H9 (cell line): ENCODE measurements at regions not wholly inside any gene's neighbourhood (a gene's known extent, or its start where the extent isn't known, plus 50 kb on each side); places are given as distances from the start of the nearest gene placed in this dataset.

Experiments used
- DNase-seq: peaks from one replicate; pipeline ENCODE4 v3.0.0-alpha.2; 2017
- H2AFZ ChIP-seq: one replicate; pipeline ENCODE4 v1.6.1; 2013; ENCODE audit warnings: mild to moderate bottlenecking, low read length, control low read depth, moderate library complexity
- H2AK5ac ChIP-seq: 2 replicates; pipeline ENCODE4 v1.6.1; 2013; ENCODE audit warnings: low read length, control low read depth, mixed read lengths; ENCODE audit not compliant: insufficient read length
- H2BK120ac ChIP-seq: one replicate; pipeline ENCODE4 v1.6.1; 2013; ENCODE audit warnings: low read depth, mild to moderate bottlenecking, low read length, control low read depth, inconsistent platforms; ENCODE audit not compliant: poor library complexity, severe bottlenecking
- H2BK12ac ChIP-seq: 2 replicates; pipeline ENCODE4 v1.6.1; 2013; ENCODE audit warnings: low read length, control low read depth, mixed read lengths, low read depth; ENCODE audit not compliant: insufficient read length
- H2BK15ac ChIP-seq: 2 replicates; pipeline ENCODE4 v1.6.1; 2013; ENCODE audit warnings: low read depth, low read length, control low read depth
- H2BK20ac ChIP-seq: one replicate; pipeline ENCODE4 v1.6.1; 2013; ENCODE audit warnings: low read depth, mild to moderate bottlenecking, low read length, control low read depth, inconsistent platforms; ENCODE audit not compliant: poor library complexity, severe bottlenecking
- H2BK5ac ChIP-seq: 2 replicates; pipeline ENCODE4 v1.6.1; 2013; ENCODE audit warnings: low read length, control low read depth, mixed read lengths; ENCODE audit not compliant: insufficient read length
- H3K14ac ChIP-seq: 2 replicates; pipeline ENCODE4 v1.6.1; 2013; ENCODE audit warnings: low read length, control low read depth; ENCODE audit not compliant: insufficient read depth
- H3K18ac ChIP-seq: 2 replicates; pipeline ENCODE4 v1.6.1; 2013; ENCODE audit warnings: low read depth, mild to moderate bottlenecking, mixed read lengths, low read length, control low read depth; ENCODE audit not compliant: insufficient read length
- H3K23ac ChIP-seq: 2 replicates; pipeline ENCODE4 v1.6.1; 2013; ENCODE audit warnings: low read length, control low read depth, mixed read lengths, low read depth; ENCODE audit not compliant: insufficient read length
- H3K23me2 ChIP-seq: 2 replicates; pipeline ENCODE4 v1.6.1; 2013; ENCODE audit warnings: low read depth, mild to moderate bottlenecking, mixed read lengths, low read length, control low read depth; ENCODE audit not compliant: insufficient read length, poor library complexity, severe bottlenecking
- H3K27ac ChIP-seq: 2 replicates; pipeline ENCODE4 v1.5.1; 2013; ENCODE audit warnings: low read length, control low read depth, mixed read lengths, low read depth; ENCODE audit not compliant: insufficient read length
- H3K27me3 ChIP-seq: 2 replicates; pipeline ENCODE4 v1.6.1; 2013; ENCODE audit warnings: low read length, control low read depth, inconsistent platforms; ENCODE audit not compliant: insufficient read depth
- H3K4ac ChIP-seq: 2 replicates; pipeline ENCODE4 v1.6.1; 2013; ENCODE audit warnings: low read depth, mild to moderate bottlenecking, control low read depth, inconsistent platforms, low read length, moderate library complexity
- H3K4me1 ChIP-seq: 2 replicates; pipeline ENCODE4 v1.6.1; 2013; ENCODE audit warnings: low read length, control low read depth, inconsistent platforms; ENCODE audit not compliant: insufficient read depth
- H3K4me2 ChIP-seq: 2 replicates; pipeline ENCODE4 v1.6.1; 2013; ENCODE audit warnings: low read length, control low read depth, mixed read lengths; ENCODE audit not compliant: insufficient read length, insufficient read depth
- H3K56ac ChIP-seq: 2 replicates; pipeline ENCODE4 v1.6.1; 2013; ENCODE audit warnings: low read depth, mild to moderate bottlenecking, mixed read lengths, low read length, control low read depth; ENCODE audit not compliant: insufficient read length
- H3K79me1 ChIP-seq: 2 replicates; pipeline ENCODE4 v1.6.1; 2013; ENCODE audit warnings: low read depth, mild to moderate bottlenecking, moderate library complexity, low read length, control low read depth, inconsistent platforms; ENCODE audit not compliant: insufficient read depth, poor library complexity, severe bottlenecking
- H3K79me2 ChIP-seq: 2 replicates; pipeline ENCODE4 v1.6.1; 2013; ENCODE audit warnings: low read length, control low read depth, inconsistent platforms; ENCODE audit not compliant: insufficient read depth
- H3K9ac ChIP-seq: 2 replicates; pipeline ENCODE4 v1.6.1; 2013; ENCODE audit warnings: low read length, control low read depth, mixed read lengths; ENCODE audit not compliant: insufficient read length; ENCODE audit errors: extremely low read depth
- H3K9me3 ChIP-seq: one replicate; pipeline ENCODE4 v1.6.1; 2013; ENCODE audit warnings: low read depth, low read length, inconsistent platforms; ENCODE audit not compliant: control insufficient read depth
- H3T11ph ChIP-seq: one replicate; pipeline ENCODE4 v1.6.1; 2013; ENCODE audit warnings: mild to moderate bottlenecking, low read length, control low read depth, inconsistent platforms
- H4K20me1 ChIP-seq: one replicate; pipeline ENCODE4 v1.6.1; 2013; ENCODE audit not compliant: control insufficient read depth, insufficient read length, insufficient read depth
- H4K5ac ChIP-seq: 2 replicates; pipeline ENCODE4 v1.6.1; 2013; ENCODE audit warnings: low read depth, mild to moderate bottlenecking, mixed read lengths, low read length, control low read depth; ENCODE audit not compliant: insufficient read length
- H4K8ac ChIP-seq: replicated peaks from 2 replicates; pipeline ENCODE4 v1.6.1; 2013; ENCODE audit warnings: low read length, control low read depth, mixed read lengths, low read depth; ENCODE audit not compliant: insufficient read length
- H4K91ac ChIP-seq: 2 replicates; pipeline ENCODE4 v1.6.1; 2013; ENCODE audit warnings: low read depth, mild to moderate bottlenecking, moderate library complexity, mixed read lengths, low read length, control low read depth; ENCODE audit not compliant: insufficient read length
- H3K27ac Mint-ChIP-seq, 3 experiments: 2 replicates in 2 of 3; 3 replicates in 1 of 3; pipeline ENCODE4 v1.8.0; 2020 to 2021; ENCODE audit warnings: mixed read lengths in 3 of 3, mild to moderate bottlenecking in 1 of 3, moderate library complexity in 1 of 3
- H3K27me3 Mint-ChIP-seq: 2 replicates; pipeline ENCODE4 v1.8.0; 2021; ENCODE audit warnings: low read depth, mild to moderate bottlenecking, moderate library complexity, mixed read lengths
- H3K36me3 Mint-ChIP-seq, 3 experiments: 2 replicates in 2 of 3; 3 replicates in 1 of 3; pipeline ENCODE4 v1.8.0; 2020 to 2021; ENCODE audit warnings: low read depth in 3 of 3, mixed read lengths in 3 of 3; ENCODE audit not compliant: insufficient read depth in 1 of 3
- H3K4me1 Mint-ChIP-seq, 2 experiments: 2 replicates each; pipeline ENCODE4 v1.8.0; 2020; ENCODE audit warnings: mixed read lengths in 2 of 2
- H3K4me3 Mint-ChIP-seq, 2 experiments: 2 replicates in 1 of 2; 3 replicates in 1 of 2; pipeline ENCODE4 v1.8.0; 2020 to 2021; ENCODE audit warnings: mild to moderate bottlenecking in 2 of 2, mixed read lengths in 2 of 2, moderate library complexity in 1 of 2
- H3K9me3 Mint-ChIP-seq, 2 experiments: 2 replicates in 1 of 2; 3 replicates in 1 of 2; pipeline ENCODE4 v1.8.0; 2020; ENCODE audit warnings: mild to moderate bottlenecking in 2 of 2, mixed read lengths in 2 of 2, moderate library complexity in 1 of 2
- WGBS: extraction: QIAGEN DNeasy Blood & Tissue Kit; methylation state at CpG from one replicate; pipeline ENCODE4 v1.1.7; 2013; ENCODE audit warnings: missing lambda C conversion rate, low lambda C conversion rate, mixed read lengths; ENCODE audit not compliant: insufficient read length; ENCODE audit errors: extremely low coverage; 5-methylcytosine and 5-hydroxymethylcytosine counted together
- TF ChIP-seq, protein P1 (sequence below): fragments of 200-600 bp; sonication (generic); conservative IDR thresholded peaks from 3 replicates; pipeline ENCODE4 v1.8.0; 2021; ENCODE audit warnings: antibody characterized with exemption, mild to moderate bottlenecking

DNA sequence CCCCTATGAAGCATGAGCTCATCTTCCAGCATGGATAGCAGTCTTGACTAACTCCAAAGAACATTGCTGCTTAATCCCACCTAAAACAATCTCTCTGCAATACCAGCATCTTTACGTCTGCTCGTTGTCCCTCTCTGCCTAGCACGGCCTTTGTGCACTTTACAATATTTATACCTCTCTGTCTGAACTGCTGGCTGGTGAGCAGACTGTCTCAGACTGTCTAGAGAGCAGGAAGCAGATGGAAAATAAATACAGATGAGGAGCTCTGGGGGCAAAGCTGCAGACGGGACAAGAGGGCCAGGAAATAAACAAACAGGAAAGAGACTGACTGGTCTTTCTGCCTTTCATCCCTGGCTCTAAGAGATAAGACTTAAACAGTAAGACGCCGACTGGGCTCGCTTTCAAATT is 224.8 kb downstream of the ENC1 start:
- H2AFZ ChIP-seq, result no peak overlapping the region

More for the DNA sequence above, 224.8 kb downstream of the ENC1 start:
- no CpG with 5 or more reads among the region's 7 CpGs for WGBS
- H3K9me3 Mint-ChIP-seq, result no peaks in the 10 kb centered on the region
- Histone ChIP-seq H4K8ac (no peak overlapping the region), H3K9me3 (no peaks in the 10 kb centered on the region), H3K23ac (no peak overlapping the region), H2BK5ac (no peak overlapping the region), H4K91ac (no peak overlapping the region), H3K27me3 (no peaks in the 10 kb centered on the region), H3K23me2 (no peaks in the 10 kb centered on the region), H2AK5ac (no peak overlapping the region), H3K4me1 (no peaks in the 10 kb centered on the region), H3K79me1 (no peaks in the 10 kb centered on the region), H2BK12ac (no peak overlapping the region), H4K5ac (no peak overlapping the region), H2BK15ac (no peak overlapping the region), H2BK120ac (no peak overlapping the region), H4K20me1 (no peaks in the 10 kb centered on the region), H2BK20ac (no peak overlapping the region), H3K9ac (no peak overlapping the region), H3K79me2 (no peaks in the 10 kb centered on the region), H3K18ac (no peak overlapping the region), H3T11ph (no peak overlapping the region), H3K14ac (no peak overlapping the region), H3K56ac (no peak overlapping the region), H3K4me2 (no peak overlapping the region), H3K4ac (no peak overlapping the region), H3K27ac (no peak overlapping the region)
- TF ChIP-seq, protein P1, sequence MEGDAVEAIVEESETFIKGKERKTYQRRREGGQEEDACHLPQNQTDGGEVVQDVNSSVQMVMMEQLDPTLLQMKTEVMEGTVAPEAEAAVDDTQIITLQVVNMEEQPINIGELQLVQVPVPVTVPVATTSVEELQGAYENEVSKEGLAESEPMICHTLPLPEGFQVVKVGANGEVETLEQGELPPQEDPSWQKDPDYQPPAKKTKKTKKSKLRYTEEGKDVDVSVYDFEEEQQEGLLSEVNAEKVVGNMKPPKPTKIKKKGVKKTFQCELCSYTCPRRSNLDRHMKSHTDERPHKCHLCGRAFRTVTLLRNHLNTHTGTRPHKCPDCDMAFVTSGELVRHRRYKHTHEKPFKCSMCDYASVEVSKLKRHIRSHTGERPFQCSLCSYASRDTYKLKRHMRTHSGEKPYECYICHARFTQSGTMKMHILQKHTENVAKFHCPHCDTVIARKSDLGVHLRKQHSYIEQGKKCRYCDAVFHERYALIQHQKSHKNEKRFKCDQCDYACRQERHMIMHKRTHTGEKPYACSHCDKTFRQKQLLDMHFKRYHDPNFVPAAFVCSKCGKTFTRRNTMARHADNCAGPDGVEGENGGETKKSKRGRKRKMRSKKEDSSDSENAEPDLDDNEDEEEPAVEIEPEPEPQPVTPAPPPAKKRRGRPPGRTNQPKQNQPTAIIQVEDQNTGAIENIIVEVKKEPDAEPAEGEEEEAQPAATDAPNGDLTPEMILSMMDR, result no peak
- no peak overlapping the region for H3K4me3 Mint-ChIP-seq
- no peaks in the 10 kb centered on the region; a peak in 1 of 7 replicates for H3K36me3 Mint-ChIP-seq
- H3K4me1 Mint-ChIP-seq, result peaks cover 7 to 13% of the 10 kb centered on the region in 2 experiments
- H3K27ac Mint-ChIP-seq, result peak overlapping the region in 1 of 3 experiments; percentile 4; a peak in 2 of 7 replicates
- DNase-seq, result no peak
- H3K27me3 Mint-ChIP-seq, result peaks cover under 1% of the 10 kb centered on the region; the same call in 1 of the 2 replicates
